Urinary bladder (tissue), 3 donors: ENCODE measurements at regions not wholly inside any gene's neighbourhood (a gene's known extent, or its start where the extent isn't known, plus 50 kb on each side); places are given as distances from the start of the nearest gene placed in this dataset.
"Not testable (repeated sequence)": the region's sequence is repeated elsewhere in the genome, so short reads cannot be mapped to it uniquely, and the experiment has no call there.

Experiments
- DNase-seq: peaks from one replicate; pipeline ENCODE4 v3.0.0-alpha.2; 2015; ENCODE audit errors: extremely low spot score
- H3K27ac ChIP-seq: one replicate; pipeline ENCODE4 v1.5.1; 2013; ENCODE audit warnings: low read depth, mild to moderate bottlenecking, moderate library complexity
- H3K36me3 ChIP-seq: one replicate; pipeline ENCODE4 v1.6.1; 2013; ENCODE audit warnings: mild to moderate bottlenecking, moderate library complexity; ENCODE audit not compliant: insufficient read depth
- H3K4me1 ChIP-seq: one replicate; pipeline ENCODE4 v1.6.1; 2013; ENCODE audit warnings: mild to moderate bottlenecking, moderate library complexity; ENCODE audit not compliant: insufficient read depth
- H3K4me3 ChIP-seq: one replicate; pipeline ENCODE4 v1.5.1; 2013; ENCODE audit warnings: low read depth, low read length
- WGBS: extraction: QIAGEN DNeasy Blood & Tissue Kit; methylation state at CpG from one replicate; pipeline ENCODE4 v1.1.7; 2013; 5-methylcytosine and 5-hydroxymethylcytosine counted together
- donor health status: healthy with polysubstance abuse.
- donor health status: healthy.

DNA sequence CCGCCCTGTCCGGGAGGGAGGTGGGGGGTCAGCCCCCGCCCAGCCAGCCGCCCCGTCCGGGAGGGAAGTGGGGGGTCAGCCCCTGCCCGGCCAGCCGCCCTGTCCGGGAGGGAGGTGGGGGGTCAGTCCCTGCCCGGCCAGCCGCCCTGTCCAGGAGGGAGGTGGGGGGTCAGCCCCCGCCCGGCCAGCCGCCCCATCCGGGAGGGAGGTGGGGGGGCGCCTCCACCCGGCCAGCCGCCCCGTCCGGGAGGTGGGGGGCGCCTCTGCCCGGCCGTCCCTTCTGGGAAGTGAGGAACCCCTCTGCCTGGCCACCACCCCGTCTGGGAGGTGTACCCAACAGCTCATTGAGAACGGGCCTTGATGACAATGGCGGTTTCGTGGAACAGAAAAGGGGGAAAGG is 823.4 kb upstream of the GBE1 start:
- 98% methylated on average over 18 of the region's 27 CpGs for WGBS

DNA sequence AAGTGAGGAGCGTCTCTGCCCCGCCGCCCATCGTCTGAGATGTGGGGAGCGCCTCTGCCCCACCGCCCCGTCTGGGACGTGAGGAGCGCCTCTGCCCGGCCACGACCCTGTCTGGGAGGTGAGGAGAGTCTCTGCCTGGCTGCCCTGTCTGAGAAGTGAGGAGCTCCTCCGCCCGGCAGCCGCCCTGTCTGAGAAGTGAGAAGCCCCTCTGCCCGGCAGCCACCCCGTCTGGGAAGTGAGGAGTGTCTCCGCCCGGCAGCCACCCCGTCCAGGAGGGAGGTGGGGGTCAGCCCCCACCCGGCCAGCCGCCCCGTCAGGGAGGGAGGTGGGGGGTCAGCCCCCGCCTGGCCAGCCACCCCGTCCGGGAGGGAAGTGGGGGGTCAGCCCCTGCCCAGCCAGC is 823.0 kb upstream of the GBE1 start:
- not testable (repeated sequence) for H3K4me1 ChIP-seq, H3K27ac ChIP-seq, H3K4me3 ChIP-seq, H3K36me3 ChIP-seq, DNase-seq
- WGBS, result 92% methylated on average over 21 of the region's 25 CpGs

More for the DNA sequence above, 823.4 kb upstream of the GBE1 start:
- H3K4me1 ChIP-seq, H3K27ac ChIP-seq, H3K36me3 ChIP-seq, H3K4me3 ChIP-seq, DNase-seq: not testable (repeated sequence)

DNA sequence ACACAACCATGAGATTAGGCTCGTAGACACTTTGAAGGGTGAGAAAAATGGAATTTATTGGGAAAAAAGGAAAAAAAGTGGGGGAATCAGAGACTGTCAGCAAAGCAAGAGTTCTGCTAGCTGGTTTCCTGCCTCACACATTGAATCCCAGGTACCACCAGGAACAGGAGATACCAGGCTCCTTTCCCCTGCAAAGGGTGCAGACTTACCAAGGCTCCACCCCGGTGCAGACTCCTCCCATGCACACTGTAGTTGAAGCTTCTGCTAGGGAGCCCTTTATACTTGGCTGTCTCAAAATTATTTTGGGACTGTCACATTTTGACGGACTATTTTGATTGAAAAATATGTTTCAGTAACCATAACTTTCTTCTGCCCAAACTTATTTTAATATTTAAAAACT is 819.9 kb upstream of the GBE1 start:
- Histone ChIP-seq H3K36me3 (no peaks in the 10 kb centered on the region), H3K27ac (no peak overlapping the region), H3K4me3 (no peak overlapping the region), H3K4me1 (no peaks in the 10 kb centered on the region)
- WGBS, result 80% methylated on average over 3 of the region's 3 CpGs
- no peak for DNase-seq

- H3K36me3 ChIP-seq, result no peaks in the 10 kb centered on the region
- no peaks in the 10 kb centered on the region for H3K4me1 ChIP-seq
- no peak overlapping the region for H3K4me3 ChIP-seq
- H3K27ac ChIP-seq, result no peak overlapping the region
- DNase-seq, result no peak
Observed at GRCh38 chr3:82572721-82573120, 811.3 kb upstream of the GBE1 start.

- no peaks in the 10 kb centered on the region for H3K4me1 ChIP-seq
- 63% methylated on average over 3 of the region's 3 CpGs for WGBS
- no peak overlapping the region for H3K27ac ChIP-seq
- no peak for DNase-seq
- no peaks in the 10 kb centered on the region for H3K36me3 ChIP-seq
- H3K4me3 ChIP-seq, result no peak overlapping the region
Observed at GRCh38 chr3:82568776-82569338, 807.4 kb upstream of the GBE1 start.

- 84% methylated on average over 4 of the region's 4 CpGs for WGBS
- no peaks in the 10 kb centered on the region for H3K4me1 ChIP-seq
- H3K36me3 ChIP-seq, result no peaks in the 10 kb centered on the region
- no peak overlapping the region for H3K27ac ChIP-seq
- DNase-seq, result no peak
- no peak overlapping the region for H3K4me3 ChIP-seq
Observed at GRCh38 chr3:82567029-82567600, 805.7 kb upstream of the GBE1 start.

DNA sequence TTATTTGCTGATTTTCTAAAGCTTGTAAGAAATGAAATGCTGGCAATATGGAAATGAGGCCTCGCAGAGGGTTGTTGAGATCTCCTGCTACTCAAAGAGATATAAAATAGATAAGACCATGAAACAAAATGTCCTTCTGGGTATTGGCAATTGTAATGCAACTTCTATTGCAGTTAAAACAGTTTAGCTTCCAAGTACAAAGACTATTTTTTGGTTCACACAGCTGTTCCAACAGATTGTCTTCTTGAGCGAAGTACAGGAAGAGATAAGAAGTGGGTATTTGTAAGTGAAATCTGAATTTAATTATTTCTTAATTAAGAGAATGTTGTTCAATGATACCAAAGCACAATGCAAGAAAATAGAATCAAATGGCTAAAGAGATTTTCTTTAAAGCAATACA is 801.5 kb upstream of the GBE1 start:
- no peak overlapping the region for H3K4me3 ChIP-seq
- DNase-seq, result no peak
- WGBS, result 72% methylated on average over 2 of the region's 2 CpGs
- H3K27ac ChIP-seq, result no peak overlapping the region
- H3K4me1 ChIP-seq, result no peaks in the 10 kb centered on the region
- no peaks in the 10 kb centered on the region for H3K36me3 ChIP-seq

GRCh38 chr3:82561784-82562183 is 800.3 kb upstream of the GBE1 start:
- Histone ChIP-seq H3K36me3 (no peaks in the 10 kb centered on the region), H3K4me1 (no peaks in the 10 kb centered on the region), H3K27ac (no peak overlapping the region), H3K4me3 (no peak overlapping the region)
- DNase-seq, result no peak
- 85% methylated on average over 2 of the region's 2 CpGs for WGBS

GRCh38 chr3:82558081-82558480 is 796.6 kb upstream of the GBE1 start:
- Histone ChIP-seq H3K27ac (no peak overlapping the region), H3K36me3 (no peaks in the 10 kb centered on the region), H3K4me1 (no peaks in the 10 kb centered on the region), H3K4me3 (no peak overlapping the region)
- 39% methylated on average over 1 of the region's 1 CpG for WGBS
- DNase-seq, result no peak

DNA sequence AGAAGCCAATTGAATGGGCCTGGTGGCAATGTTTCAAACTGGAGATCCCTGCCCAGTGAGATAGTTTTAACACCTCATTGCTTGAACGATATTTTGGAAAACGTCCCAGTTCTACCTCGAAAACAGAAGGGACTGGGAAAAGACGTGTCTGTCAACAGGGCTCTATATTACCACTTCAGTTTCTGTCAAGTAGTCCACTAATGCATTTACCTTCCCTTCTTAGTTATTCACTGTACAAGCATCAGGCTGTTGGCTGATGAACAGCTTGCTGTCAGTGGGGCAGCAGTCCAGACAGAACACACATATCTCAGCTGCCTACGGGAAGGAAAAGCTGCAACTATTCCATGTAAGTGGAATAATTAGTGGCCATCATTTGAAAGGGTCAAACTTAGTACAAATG is 794.7 kb upstream of the GBE1 start:
- no peak for DNase-seq
- no peaks in the 10 kb centered on the region for H3K36me3 ChIP-seq
- WGBS, result 68% methylated on average over 5 of the region's 5 CpGs
- no peak overlapping the region for H3K27ac ChIP-seq
- no peak overlapping the region for H3K4me3 ChIP-seq
- H3K4me1 ChIP-seq, result no peaks in the 10 kb centered on the region

DNA sequence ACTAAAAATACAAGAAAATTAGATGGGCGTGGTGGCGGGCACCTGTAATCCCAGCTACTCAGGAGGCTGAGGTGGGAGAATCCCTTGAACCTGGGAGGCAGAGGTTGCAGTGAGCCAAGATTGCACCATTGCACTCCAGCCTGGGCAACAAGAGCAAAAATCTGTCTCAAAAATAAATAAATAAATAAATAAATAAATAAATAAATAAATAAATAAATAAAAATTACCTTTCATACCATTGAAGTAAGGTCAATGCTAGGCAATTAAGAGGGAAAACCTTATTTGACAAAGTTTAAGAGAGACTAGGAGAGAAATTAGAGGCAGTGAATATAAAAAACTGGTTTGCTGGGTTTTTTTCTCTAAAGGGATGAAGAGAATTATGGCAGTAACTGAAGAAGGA is 781.1 kb upstream of the GBE1 start:
- not testable (repeated sequence) for H3K36me3 ChIP-seq, H3K4me3 ChIP-seq, H3K27ac ChIP-seq, DNase-seq, H3K4me1 ChIP-seq
- WGBS, result 98% methylated on average over 2 of the region's 2 CpGs

- Histone ChIP-seq H3K4me1 (no peaks in the 10 kb centered on the region), H3K27ac (no peak overlapping the region), H3K36me3 (no peaks in the 10 kb centered on the region), H3K4me3 (no peak overlapping the region)
- DNase-seq, result no peak
- 75% methylated on average over 1 of the region's 1 CpG for WGBS
Observed at GRCh38 chr3:82521657-82522056, 760.2 kb upstream of the GBE1 start.

- no peak overlapping the region for H3K4me3 ChIP-seq
- whole genome bisulfite sequencing, result 94% methylated on average over 2 of the region's 2 CpGs
- H3K4me1 ChIP-seq, result no peaks in the 10 kb centered on the region
- no peak for DNase-seq
- no peak overlapping the region for H3K27ac ChIP-seq
- no peaks in the 10 kb centered on the region for H3K36me3 ChIP-seq
Observed at GRCh38 chr3:82520846-82521245, 759.4 kb upstream of the GBE1 start.

GRCh38 chr3:82509951-82510603 is 748.6 kb upstream of the GBE1 start:
- Histone ChIP-seq H3K27ac (no peak overlapping the region), H3K36me3 (no peaks in the 10 kb centered on the region), H3K4me1 (no peaks in the 10 kb centered on the region), H3K4me3 (no peak overlapping the region)
- 93% methylated on average over 16 of the region's 16 CpGs for WGBS
- no peak for DNase-seq
